GM21423 (cell line): ENCODE measurements at regions not wholly inside any gene's neighbourhood (a gene's known extent, or its start where the extent isn't known, plus 50 kb on each side); places are given as distances from the start of the nearest gene placed in this dataset.

Experiments used
- ATAC-seq: cut with Tn5 transposase; IDR thresholded peaks from one replicate; pipeline ENCODE4 v1.9.1; 2021; ENCODE audit warnings: mild to moderate bottlenecking, moderate library complexity; ENCODE audit not compliant: unreplicated experiment

DNA sequence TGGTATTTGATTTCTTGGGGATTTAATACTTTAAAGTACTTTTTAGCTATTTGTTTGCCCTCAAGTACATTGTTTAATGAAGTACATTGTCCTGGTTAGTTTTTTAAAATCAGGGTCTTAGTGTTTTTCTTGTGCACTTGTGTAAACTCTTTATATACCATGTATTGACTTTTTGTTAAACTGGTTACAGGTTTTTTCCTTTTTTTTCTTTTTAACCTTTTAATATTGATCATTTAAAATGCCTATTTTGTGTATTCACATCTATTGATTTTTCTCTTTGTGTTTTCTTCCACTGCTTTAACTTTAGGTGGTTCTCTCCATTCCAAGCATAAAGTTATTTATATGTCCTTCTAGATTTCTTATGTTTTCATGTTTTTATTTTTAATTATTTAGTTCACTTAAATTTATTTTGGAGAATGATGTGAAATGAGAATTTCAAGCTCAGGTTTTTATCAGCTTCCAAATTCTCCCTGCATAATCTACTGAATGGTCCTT is 84.5 kb upstream of the MYCN start:
- ATAC-seq = no peak

DNA sequence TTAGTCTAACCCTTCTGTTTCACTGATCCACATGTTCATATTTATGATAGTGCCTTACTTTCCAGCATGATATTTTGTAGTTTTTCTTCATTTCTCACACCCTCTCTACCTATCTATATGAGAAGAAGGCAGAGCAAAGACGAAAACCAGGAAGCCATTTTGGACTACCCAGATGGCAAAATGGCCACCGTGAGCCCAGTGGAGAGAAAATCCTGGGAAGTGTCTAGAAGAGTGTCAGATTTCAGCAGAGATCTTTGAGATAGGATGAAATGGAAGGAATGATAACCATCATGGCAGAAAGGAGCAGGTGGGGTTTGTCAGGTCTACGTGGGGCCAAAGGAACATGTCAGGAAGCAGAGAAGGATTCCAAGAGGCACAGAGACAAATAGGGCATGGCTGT is 84.0 kb upstream of the MYCN start:
- no peak for ATAC-seq

DNA sequence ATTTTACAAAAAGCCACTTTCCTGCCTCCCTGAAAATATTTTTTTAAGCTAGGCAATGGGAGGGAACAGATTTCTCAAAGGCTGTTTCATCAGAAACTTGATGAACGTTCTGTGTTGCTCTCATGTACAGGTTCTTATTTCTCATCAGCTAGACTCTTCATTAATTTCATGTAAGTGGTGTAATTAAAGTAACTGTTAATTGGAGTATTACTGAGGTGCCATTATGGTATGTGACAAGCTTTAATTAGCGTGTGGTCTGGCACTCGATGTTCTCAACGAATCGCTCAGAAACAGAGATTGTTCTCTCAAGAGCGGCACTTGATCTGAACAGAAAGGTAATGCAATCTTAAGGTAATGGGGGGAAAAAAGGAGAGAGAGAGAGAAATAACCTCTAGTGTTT is 81.9 kb upstream of the MYCN start:
- ATAC-seq = no peak

DNA sequence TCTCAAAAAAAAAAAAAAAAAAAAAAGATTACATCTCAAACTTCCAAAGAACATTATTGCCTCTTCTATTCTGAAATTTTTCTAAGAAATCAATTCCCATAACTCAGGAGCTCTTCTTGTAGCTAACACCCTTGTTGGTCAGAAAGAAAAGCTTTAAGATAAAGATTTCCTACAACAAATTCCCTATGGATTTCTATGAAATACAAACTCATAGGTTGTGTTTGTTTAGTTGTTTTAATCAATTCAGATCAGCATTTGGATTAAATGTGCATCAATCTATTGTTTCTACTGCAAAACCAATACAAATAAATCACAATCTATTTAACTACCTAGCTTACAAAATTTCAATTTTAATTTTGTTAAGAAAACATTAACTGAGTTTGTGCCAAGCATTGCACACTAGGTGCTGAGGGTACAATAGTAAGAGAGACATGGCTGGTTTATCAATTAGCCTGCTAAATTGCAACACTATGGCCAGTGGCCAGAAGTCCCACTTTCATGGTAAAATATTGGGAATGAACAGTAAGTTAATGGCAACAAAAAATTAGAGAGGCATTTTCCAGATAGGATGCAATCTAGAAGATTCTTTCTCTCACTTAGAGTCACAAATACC is 80.2 kb upstream of the MYCN start:
- no peak for ATAC-seq

DNA sequence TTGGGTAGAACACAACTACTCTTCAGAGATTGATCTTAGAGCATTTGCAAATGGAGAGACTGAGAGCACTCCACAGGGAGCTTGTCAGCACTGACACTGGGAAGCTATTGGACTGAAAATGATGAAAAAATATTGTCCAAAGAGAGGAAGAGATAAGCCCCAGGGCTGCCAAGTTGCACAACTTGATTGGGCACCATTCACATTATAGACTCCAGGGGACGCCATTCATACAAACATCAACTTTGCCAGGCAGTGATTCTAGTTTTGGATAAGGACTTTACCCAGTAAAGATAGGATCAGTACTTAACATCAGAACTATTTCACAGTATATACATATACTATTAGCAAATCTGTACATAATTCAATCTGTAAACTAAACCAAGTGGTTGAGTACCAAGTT is 79.6 kb upstream of the MYCN start:
- ATAC-seq = no peak

DNA sequence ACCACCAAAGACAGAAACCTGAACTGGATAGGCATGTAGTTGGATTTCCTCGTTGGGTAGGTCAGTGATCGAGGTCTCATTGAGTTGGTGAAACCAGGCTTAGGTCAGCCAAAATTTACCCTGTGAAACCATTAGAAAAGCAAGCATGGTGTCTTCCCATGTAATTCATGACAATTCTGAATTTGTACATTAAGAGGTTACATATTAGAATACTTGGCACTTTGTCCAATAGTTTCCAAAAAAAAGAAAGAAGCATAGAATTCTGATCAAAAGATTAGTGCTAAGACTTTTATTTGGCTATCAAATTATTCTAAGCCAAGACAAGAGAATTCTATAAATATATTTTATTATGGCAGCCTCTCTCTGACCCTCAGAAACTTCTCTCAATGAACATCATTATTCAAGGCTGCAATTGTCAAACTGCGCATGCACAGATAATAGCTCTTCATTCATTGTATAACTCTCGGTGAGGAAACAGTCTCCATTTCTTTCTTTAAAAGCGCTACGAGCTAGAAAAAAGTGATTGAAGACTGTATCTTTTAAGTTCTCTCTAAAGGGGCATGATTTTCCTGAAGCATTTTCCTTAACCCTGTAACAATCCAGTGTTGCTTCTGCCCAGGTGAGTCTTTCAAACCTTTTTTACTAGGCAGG is 79.1 kb upstream of the MYCN start:
- ATAC-seq = no peak

DNA sequence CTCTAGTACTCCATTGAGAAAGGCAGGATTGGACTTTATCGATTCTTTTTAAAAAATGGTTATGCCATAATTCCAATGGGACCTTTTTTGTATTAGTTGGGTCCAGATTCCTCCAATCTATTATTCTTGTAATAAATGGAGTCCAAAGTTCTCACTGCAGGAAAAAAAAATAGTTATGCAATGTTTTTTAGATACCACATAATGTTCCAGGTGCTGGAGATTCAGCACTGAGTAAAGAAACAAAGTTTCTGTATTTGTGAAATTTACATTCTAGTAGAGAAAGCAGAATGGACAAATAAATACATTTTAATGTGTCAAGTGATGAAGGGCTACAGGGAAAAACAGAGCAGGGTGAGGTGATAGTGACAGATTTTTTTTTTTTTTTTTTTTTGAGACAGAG is 78.5 kb upstream of the MYCN start:
- ATAC-seq = no peak

DNA sequence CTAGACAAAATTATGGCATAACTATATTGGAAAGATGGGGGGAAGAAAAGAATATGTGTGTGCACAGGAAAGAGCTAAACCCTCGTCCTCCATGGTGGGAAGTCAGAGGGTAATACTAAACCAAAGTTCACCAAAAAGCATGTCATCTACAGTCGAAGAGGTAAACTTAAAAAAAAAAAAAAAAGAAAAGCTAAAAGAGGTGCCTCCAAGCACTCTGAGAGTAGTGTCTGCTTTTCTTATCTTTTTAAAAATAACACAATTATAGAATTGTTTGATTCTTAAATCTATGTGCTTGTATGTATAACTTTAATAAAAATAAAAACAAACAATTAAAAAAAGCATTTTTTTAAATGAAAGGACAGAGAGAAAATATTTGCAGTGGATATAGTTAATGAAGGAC is 77.3 kb upstream of the MYCN start:
- ATAC-seq = no peak

DNA sequence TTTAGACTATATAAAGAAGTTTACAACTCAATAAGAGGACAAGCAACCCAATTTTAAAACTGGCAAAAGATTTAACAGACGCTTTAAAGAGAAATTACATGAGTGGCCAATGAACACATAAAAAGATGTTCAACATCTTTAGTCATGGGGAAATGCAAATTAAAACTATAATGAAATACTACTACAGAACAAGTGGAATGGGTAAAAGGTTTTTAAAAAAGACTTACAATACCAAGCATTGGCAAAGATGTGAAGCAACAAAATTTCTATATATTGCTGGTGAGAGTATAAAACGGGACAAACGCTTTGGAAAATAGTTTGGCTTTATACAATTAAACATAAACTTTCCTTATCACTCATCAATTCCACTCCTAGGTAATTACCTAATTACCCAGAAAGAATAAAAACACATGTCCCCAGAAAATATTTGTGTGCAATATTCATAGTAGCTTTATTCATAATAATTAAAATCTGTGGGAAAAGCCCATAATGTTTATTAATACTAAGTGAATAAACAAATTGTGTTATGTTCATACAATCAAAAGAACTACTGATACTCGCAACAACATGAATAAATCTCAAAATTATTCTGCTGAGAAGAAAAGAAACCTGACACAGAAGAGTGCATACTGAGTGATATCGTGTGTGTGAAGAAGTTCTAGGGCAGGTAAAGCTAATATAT is 76.7 kb upstream of the MYCN start:
- no peak for ATAC-seq

DNA sequence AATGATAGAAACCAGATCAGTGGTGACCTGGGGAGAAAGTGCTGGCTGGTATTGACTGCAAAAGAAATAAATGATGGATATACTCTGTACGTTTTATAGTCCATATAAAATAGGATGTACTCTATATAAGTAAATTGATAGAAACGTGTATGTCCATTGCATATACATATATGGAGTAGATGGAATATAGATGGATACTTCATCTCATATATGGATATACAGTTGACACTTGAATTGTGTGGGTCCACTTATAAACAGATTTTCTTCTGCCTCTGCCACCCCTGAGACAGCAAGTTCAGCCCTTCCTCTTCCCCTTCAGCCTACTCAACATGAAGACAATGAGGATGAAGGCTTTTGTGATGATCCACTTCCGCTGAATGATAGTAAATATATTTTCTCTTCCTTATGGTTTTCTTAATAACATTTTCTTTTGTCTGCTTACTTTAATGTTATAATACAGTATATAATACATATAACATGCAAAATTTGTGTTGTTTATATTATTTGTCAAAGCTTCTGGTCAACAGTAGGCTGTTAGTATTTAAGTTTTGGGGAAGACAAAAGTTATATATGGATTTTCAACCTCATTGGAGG is 76.1 kb upstream of the MYCN start:
- no peak for ATAC-seq

DNA sequence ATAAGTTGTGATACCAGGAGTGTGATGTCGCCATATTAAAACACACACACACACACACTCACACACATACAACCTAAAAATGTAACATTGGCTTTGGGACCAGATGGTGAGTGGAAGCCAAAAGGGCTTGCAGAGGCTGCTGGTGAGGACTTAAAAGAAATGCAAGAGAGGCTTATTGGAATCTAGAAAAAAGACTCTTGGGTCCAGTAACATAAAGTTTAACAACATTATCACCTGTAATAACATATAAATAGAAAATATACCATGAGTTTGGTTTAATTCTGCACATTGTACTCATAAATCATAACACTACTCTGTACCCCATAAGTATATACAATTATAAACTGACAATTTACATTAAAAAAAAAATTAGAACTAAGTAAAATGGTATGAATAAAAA is 74.4 kb upstream of the MYCN start:
- no peak for ATAC-seq

DNA sequence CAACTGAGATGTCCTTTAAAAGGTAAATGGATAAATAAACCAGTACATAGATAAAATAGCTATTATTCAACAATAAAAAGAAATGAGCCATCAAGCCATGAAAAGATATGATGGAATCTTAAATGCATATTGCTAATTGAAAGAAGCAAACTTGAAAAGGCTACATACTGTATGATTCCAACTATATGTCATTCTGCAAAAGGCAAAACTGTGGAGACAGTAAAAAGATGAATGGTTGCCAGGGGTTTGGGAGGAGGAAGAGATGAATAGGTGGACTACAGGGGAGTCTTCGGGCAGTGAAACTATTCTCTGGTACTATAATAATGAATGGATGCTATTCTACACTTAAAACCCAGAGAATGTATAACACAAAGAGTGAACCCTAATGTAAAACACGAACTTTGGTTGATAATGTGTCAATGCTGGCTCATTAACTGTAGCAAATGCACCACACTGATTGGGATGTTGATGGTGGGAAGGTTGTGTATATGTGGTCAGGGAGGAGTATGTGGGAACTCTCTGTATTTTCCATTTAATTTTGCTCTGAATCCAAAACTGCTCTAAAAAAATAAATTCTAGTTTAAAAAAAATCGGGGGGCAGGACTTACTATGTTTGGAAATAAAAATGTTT is 73.7 kb upstream of the MYCN start:
- ATAC-seq = no peak

DNA sequence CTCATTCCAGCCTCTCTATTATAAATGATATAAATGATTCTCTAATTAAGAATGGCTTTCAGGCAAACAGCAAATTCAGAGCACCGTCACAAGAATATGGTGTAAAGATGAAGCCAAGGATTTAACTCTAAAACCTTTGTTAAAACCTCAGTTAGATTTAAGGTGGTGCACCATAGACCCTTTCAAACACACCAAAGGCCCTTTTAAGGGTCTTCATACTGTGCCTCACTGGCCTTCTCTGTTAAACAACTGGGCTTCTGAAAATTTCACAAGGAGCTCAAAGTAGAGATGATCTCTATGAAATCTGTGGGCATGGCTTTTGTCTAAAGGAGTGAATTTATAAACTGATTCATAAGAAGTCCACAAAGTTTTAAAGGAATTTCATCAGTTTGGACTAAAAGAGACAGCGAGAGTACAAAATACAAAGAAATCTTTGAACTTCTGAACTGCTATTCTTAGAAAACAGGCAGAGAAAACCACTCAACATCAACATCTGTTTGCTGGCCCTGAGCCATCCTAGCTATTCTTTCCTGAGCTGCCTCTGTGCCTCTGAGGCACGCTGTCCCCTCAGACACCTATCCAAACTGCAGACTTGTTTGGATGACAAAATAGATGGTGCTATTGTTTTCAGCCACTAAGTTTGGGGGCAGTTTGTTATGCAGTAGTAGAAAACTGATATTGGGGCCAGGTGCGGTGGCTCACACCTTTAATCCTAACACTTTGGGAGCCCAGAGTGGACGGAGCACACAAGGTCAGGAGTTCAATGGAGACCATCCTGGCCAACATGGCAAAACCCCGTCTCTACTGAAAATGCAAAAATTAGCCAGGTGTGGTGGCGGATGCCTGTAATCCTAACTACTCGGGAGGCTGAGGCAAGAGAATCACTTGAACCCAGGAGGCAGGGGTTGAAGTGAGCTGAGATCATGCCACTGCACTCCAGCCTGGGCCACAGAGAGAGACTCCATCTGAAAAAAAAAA is 72.9 kb upstream of the MYCN start:
- ATAC-seq = no peak

DNA sequence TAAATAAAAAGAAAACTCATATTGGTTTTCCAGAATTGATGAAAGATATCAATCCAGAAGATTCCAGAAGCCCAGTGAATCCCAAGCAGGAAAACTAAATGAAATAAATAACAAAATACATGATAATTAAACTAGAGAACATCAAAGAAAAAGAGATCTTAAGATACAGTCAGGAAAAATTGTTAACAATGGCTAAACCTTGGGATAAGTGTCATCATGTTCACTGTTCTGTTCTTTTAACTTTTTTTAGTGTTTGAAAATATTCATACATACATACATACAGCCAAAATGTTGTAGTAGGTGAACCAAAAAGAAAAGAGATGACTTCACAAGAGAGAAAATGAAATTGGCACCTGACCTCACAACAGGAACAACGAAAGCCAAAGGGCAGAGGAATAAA is 72.2 kb upstream of the MYCN start:
- ATAC-seq = no peak

DNA sequence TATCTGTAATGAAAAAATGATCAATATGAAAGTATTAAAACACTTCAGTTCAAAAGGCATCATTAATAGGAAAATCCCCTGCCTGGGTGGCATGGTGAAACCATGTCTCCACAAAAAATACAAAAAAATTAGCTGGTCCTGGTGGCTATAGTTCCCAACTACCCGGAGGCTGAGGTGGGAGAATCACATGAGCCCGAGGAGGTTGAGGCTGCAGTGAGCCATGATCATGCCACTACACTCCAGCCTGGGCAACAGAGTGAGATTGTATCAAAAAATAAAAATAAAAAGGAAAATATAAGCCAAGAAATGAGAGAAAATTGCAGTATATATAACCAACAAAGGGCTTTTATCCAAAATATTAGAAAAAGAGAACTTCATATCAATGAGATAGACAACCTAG is 71.6 kb upstream of the MYCN start:
- no peak for ATAC-seq

DNA sequence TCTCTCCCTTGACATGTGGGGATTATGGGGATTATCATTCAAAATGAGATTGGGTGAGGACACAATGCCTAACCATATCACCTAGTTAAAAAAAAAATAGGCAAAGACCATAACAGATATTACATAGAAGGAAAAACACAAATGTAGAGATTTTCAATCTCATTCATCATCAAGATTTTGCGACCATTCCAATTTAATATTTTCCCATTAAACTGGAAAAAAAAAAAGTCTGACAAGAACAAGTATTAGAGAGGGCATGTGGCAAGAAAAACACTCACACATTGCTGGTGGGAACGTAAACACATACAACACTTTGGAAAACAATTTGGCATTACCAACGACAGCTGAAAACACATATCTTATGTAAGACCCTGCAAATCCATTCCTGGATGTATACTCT is 71.0 kb upstream of the MYCN start:
- ATAC-seq = no peak

DNA sequence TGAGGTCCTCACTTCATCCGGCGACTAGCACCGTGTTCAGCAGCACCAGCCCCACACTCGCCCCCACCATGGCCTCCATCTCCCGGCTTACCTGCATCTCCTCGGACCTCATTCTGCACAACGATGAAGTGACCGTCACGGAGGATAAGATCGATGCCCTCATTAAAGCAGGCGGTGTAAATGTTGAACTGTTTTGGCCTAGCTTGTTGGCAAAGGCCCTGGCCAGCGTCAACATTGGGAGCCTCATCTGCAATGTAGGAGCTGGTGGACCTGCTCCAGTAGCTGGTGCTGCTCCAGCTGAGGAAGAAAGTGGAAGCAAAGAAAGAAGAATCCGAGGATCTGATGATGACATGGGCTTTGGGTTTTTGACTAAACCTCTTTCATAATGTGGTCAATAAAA is 70.5 kb upstream of the MYCN start:
- ATAC-seq = no peak

DNA sequence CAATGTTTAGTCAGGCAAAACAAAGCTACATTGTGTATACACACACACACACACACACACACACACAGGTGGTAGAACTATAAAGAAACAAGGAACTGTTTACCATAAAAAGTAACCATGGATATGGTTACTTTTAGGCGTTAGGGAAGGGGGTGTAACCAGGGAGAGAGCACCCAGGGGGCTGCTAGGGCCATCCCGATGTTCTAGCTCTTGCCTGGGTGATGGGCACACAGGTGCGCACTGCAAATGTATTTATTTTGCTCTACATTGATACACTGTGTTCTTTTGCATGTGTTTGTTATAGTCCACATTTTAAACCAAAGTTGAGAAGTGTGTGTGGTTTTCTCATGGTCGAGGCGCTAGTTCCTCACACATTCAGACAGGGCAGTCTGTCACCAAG is 69.8 kb upstream of the MYCN start:
- no peak for ATAC-seq

DNA sequence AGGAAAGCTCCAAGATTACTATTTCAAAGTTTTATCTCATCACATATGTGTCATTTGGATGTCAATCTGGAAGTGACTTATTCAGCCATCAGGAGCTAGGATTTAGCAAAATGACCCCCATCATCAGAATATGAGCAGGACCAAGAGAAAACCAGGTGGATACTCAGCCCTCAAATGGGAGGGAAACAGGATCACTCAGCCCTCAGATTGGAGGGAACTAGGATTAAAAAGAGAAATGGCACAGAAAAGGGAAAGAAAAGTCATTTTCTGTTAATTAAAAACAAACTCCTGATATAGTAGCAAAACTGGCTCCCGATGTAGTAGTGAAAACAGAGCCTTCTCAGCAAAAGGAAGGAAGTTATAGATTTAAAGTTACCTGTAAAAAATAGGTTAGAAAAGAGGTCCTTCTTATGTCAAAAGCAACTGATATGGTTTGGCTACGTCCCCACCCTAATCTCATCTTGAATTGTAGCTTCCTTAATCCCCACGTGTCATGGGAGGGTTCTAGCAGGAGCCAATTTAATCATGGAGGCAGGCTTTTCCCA is 69.0 kb upstream of the MYCN start:
- no peak for ATAC-seq

DNA sequence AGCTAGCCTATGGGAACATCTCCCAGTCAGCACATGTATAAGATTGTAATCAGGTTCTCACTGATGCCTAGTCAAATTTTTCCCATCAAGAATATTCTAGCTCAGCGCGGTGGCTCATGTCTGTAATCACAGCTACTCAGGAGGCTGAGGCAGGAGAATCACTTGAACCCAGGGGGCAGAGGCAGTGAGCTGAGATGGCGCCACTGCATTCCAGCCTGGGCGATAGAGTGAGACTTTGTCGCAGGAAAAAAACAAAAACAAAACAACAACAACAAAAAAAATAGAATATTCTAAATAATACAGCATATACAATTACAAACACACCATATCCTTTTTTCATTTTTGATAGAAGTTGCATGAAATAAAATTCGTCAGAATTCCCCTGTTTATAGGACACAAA is 67.5 kb upstream of the MYCN start:
- ATAC-seq = no peak
